ENCODE measurements at regions not wholly inside any gene's neighbourhood (a gene's known extent, or its start where the extent isn't known, plus 50 kb on each side); places are given as distances from the start of the nearest gene placed in this dataset.

- intact Hi-C loops (cut with DNase I; ENCODE audit: low total_unique reads) = no loop called here
Measured at GRCh38 chr9:79796411-79796810, 224.6 kb downstream of the TLE4 start.

GRCh38 chr9:79788662-79789061 is 216.9 kb downstream of the TLE4 start:
- Histone ChIP-seq H3K36me3 (no peaks in the 10 kb centered on the region), H3K4me1 (no peaks in the 10 kb centered on the region), H3K9me3 (no peaks in the 10 kb centered on the region), H3K27me3 (no peaks in the 10 kb centered on the region), H3K4me3 (no peak overlapping the region), H3K27ac (no peak overlapping the region)
- TF ChIP-seq EP300 (IDR thresholded peaks at IDR 0.05; ENCODE audit: low read depth) (no peak), POLR2AphosphoS5 (IDR thresholded peaks at IDR 0.05) (no peak), POLR2A (IDR thresholded peaks at IDR 0.05) (no peak), CTCF (IDR thresholded peaks at IDR 0.05) (no peak)
- in situ Hi-C loops (cut with MboI; ENCODE audit: low pct_ligation_motif_present in 1 of 4, low pct_unique_long_range_greater_than_20kb in 1 of 4, low sequenced_read_pairs in 3 of 4) = no loop called here
- intact Hi-C loops (cut with DNase I; ENCODE audit: low total_unique reads) = no loop called here
- DNase-seq = no peak
- 75 to 81% methylated on average over 1 of the region's 1 CpG for WGBS, 2 donors (ENCODE audit: low coverage in 1 of 2)

More at GRCh38 chr9:79796411-79796810, 224.6 kb downstream of the TLE4 start:
- Histone ChIP-seq H3K36me3 (no peaks in the 10 kb centered on the region), H3K27ac (no peak overlapping the region), H3K4me1 (no peaks in the 10 kb centered on the region), H3K9me3 (no peaks in the 10 kb centered on the region), H3K4me3 (no peak overlapping the region), H3K27me3 (no peaks in the 10 kb centered on the region)
- TF ChIP-seq EP300 (IDR thresholded peaks at IDR 0.05; ENCODE audit: low read depth) (no peak), POLR2AphosphoS5 (IDR thresholded peaks at IDR 0.05) (no peak), CTCF (IDR thresholded peaks at IDR 0.05) (no peak), POLR2A (IDR thresholded peaks at IDR 0.05) (no peak)
- 85 to 90% methylated on average over 3 of the region's 3 CpGs for WGBS, 2 donors (ENCODE audit: low coverage in 1 of 2)
- no peak for DNase-seq
- in situ Hi-C loops (cut with MboI; ENCODE audit: low pct_ligation_motif_present in 1 of 4, low pct_unique_long_range_greater_than_20kb in 1 of 4, low sequenced_read_pairs in 3 of 4) = no loop called here

GRCh38 chr9:79781263-79781662 is 209.5 kb downstream of the TLE4 start:
- Histone ChIP-seq H3K36me3 (no peaks in the 10 kb centered on the region), H3K27ac (no peak overlapping the region), H3K4me3 (no peak overlapping the region), H3K4me1 (no peaks in the 10 kb centered on the region), H3K9me3 (no peaks in the 10 kb centered on the region), H3K27me3 (no peaks in the 10 kb centered on the region)
- WGBS, 2 donors (ENCODE audit: low coverage in 1 of 2) = 87 to 91% methylated on average over 2 to 4 of the region's 4 CpGs
- intact Hi-C loops (cut with DNase I; ENCODE audit: low total_unique reads) (no loop called here), in situ Hi-C loops (cut with MboI; ENCODE audit: low pct_ligation_motif_present in 1 of 4, low pct_unique_long_range_greater_than_20kb in 1 of 4, low sequenced_read_pairs in 3 of 4) (no loop called here)
- no peak for DNase-seq
- TF ChIP-seq CTCF (IDR thresholded peaks at IDR 0.05) = no peak
- no peak for TF ChIP-seq POLR2A (IDR thresholded peaks at IDR 0.05)
- TF ChIP-seq POLR2AphosphoS5 (IDR thresholded peaks at IDR 0.05) = no peak

- intact Hi-C loops (cut with DNase I; ENCODE audit: low total_unique reads) = no loop called here
- Histone ChIP-seq H3K27ac (no peak overlapping the region), H3K27me3 (no peaks in the 10 kb centered on the region), H3K4me3 (no peak overlapping the region), H3K9me3 (no peaks in the 10 kb centered on the region), H3K36me3 (no peaks in the 10 kb centered on the region), H3K4me1 (no peaks in the 10 kb centered on the region)
- in situ Hi-C loops (cut with MboI; ENCODE audit: low pct_ligation_motif_present in 1 of 4, low pct_unique_long_range_greater_than_20kb in 1 of 4, low sequenced_read_pairs in 3 of 4) = no loop called here
- TF ChIP-seq CTCF (IDR thresholded peaks at IDR 0.05) (no peak), POLR2AphosphoS5 (IDR thresholded peaks at IDR 0.05) (no peak), POLR2A (IDR thresholded peaks at IDR 0.05) (no peak), EP300 (IDR thresholded peaks at IDR 0.05; ENCODE audit: low read depth) (no peak)
- WGBS, 2 donors (ENCODE audit: low coverage in 1 of 2) = 78 to 87% methylated on average over 3 of the region's 3 CpGs
- DNase-seq = no peak
Measured at GRCh38 chr9:79780559-79780958, 208.8 kb downstream of the TLE4 start.

Data from transverse colon (tissue), 4 donors.